GM19452 (cell line): ENCODE measurements at regions not wholly inside any gene's neighbourhood (a gene's known extent, or its start where the extent isn't known, plus 50 kb on each side); places are given as distances from the start of the nearest gene placed in this dataset.

Experiments used
- ATAC-seq: cut with Tn5 transposase; IDR thresholded peaks from one replicate; pipeline ENCODE4 v1.9.1; 2021; ENCODE audit not compliant: unreplicated experiment

DNA sequence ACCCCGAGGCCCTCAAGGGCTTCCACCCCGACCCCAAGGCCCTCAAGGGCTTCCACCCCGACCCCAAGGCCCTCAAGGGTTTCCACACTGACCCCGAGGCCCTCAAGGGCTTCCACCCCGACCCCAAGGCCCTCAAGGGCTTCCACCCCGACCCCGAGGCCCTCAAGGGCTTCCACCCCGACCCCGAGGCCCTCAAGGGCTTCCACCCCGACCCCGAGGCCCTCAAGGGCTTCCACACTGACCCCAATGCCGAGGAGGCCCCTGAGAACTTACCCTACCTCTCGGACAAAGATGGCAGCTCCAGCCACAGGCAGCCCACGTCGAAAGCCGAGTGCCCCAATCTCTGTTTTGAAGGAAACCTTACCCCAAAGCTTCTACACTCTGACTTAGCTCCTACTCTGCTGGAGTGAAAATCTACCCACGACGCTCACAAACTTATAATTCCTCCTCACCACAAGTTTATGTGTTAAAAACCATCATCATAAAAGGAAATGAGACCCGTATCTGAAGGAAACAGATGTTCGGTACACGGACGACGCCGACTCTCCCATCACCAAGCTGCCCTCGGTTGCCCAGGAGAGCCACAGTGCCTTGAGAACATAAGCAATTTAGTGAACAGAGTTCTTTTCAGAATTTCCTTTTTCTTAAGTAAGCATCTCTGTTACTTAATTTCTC, 61.2 kb upstream of the RPH3AL start:
- no peak for ATAC-seq

DNA sequence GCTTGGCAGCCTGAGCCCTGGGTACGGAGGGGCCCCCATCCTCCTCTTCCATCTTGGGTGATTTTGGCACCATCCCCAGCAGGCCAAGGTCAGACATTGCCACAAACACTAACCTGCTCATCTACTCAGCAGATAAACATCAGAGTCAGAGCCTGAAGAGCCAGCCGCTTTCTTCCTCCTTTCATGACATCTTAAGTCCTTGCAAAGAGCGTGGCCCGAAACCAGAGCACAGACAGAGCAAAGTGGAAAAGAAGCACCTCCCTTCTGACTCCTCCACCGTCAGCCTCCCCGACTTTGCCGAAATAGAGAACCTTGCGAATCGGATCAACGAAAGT, 60.4 kb upstream of the RPH3AL start:
- ATAC-seq = no peak

DNA sequence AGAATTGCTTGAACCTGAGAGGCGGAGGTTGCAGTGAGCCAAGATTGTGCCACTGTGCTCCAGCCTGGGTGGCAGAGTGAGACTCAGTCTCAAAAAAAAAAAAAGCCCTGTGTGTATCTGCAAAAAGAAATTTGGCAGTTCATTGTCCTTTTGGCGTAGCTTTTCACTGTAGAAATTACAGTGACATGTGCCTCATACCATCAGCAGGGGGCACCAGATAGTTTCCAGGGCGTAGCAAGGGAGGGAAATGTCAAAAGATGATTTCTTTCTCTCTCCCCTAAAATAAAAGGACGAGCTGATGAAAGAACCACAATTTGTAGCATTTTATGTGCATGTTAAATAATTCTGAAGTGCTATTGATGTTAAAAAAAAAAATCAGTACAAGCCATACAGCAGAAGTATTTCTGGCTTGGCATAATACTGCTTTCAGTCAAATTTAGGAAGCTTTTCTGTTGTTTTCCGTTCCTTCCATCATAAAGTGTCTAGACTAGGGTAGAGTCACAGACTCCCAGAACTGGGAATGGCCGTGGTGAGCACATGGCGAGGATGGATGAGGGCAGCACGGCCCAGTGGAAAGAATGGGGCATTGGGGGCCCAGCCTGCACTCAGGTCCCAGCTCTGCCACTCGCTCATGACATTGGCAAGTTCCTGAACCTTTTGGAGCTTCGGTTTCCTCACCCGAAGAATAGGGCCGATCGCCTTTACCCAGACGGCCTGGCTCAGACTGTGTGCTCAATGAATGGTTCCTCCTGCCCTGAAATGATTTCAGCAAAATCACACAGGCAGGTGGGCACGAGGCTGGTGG, 59.8 kb upstream of the RPH3AL start:
- no peak for ATAC-seq

DNA sequence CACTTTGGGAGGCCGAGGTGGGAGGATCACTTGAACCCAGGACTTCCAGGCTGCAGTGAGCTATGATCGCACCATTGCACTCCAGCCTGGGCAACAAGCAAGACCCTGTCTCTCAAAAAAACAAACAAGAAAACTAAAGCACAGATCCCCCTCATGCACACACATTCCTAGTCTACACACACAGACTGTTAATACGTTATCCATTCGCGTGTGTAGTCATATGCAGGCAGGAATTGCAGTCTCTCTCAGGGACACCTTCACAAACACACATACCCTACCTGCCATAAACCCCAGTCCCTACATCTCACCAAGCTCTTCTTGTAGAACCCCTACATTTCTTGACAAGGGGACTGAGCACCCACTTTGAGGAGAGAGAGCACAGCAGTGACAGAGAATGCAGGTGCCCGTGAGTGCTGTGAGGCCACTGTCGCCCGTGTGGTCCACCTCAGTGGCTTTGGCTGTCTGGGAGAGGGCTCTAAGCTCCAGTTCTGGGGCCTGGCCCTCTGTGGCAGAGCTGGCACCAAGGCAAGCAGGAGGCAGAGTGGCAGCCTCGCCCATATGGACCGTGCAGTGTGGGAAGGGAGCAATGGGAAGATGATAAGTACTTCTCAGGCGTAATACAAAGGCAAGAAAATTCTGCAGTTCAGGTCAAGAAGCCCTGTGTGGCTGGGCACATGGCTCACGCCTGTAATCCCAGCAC, 59.0 kb upstream of the RPH3AL start:
- no peak for ATAC-seq

DNA sequence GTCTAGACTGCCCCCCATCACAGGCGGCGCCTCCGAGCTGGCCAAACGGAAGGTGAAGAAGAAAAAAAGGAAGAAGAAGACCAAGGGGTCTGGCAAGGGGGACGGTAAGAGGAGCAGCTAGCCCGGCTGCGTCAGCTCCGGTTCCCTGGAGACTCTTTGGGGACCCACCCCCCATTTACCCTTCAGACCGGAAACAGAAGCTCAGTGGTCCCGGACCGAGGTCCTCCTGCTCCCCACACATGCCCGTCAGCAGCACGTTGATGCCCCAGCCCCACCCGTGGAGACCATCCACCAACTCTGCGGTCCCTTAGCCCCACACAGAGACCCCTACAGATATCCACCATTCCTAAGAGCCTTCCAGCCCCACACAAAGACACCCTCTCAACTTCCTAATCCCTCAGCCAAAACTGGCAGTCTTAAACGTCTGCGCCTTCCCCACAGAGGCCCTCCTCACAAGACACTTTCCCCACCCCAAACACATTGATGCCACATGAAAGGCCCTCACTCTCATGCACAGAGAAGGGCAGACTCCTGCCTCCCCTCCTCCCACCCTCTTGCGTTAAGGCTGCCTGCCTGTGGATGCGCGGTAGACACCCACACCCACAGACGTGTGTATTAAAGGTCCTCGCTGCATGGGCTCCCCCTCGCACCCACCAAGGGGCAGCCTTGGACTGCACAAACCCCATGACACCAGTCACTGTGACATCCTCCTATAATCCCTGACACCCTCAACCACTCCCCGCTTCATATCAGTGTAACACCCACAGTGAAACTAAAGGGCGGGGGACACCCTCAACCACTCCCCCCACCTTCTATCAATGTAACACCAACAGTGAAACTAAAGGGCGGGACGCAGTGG, 58.2 kb upstream of the RPH3AL start:
- no peak for ATAC-seq

DNA sequence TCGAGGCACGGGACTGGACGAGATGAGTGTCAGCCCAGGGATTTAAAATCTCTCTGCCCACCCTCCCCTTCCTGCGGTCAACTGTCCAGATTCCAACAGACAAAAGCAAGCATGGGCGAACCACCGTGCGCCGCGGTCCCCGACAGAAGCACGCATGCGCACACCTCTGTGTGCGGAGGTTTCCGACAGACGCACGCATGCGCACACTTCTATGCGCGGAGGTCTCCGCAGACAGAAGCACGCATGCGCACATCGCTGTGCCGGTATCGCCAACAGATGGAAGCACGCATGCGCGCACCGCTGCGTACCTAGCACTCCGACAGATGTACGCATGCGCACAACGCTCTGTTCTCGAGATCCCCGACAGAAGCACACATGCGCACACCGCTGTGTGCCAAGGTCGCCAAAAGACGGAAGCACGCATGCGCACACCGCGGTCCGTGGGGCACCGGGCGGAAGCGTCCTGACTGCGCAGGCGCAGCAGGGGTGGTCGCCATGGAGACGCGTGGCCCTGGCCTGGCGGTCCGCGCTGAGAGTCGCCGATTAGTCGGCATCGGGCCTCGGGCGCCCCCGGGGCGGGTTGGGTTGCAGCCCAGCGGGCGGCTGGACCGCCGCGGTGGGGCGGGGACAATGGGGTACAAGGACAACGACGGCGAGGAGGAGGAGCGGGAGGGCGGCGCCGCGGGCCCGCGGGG, 57.4 kb upstream of the RPH3AL start:
- ATAC-seq = peak; percentile 82

DNA sequence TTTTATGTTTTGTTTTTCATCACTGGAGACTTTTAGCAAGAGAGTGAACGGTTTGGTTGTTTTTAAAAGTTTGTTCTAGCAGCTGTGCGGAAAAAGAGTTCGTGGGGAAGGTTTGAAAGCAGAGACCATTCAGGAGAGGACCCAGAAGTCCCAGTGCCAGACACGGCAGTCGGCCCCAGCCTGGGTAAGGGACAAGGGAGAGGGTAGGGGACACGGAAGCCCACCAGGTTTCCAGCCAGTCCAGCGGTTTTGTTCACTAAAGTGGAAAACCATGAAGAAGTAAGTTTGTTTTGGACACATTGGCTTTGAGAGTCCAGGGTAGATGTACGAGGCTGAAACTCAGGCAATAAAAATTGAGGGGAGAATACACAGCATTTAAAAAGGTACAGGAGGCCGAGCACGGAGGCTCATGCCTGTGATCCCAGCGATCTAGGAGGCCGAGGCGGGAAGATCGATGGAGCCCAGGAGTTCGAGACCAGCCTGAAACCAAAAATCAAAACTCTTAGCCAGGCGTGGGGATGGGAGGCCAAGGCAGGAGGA, 56.8 kb upstream of the RPH3AL start:
- no peak for ATAC-seq

DNA sequence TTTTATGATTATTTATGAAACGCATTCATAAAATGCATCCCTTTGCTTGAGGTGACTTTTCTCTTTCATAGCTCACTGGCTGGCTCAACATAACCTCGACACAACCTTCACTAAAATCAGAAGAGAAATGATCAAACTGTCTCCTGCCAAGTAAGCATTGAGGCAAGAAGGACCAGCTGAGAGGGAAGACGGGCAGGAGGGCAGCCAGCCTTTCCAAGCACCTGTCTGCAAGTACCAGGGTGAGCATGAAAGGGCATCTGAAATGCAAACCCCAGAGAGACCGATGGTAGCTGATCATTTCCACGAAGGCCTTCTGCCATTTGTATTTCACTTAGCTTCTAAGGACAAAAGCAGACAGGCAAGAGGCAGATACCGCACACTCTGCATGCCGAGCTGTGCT, 52.1 kb upstream of the RPH3AL start:
- ATAC-seq = no peak
